ENCODE measurements at regions not wholly inside any gene's neighbourhood (a gene's known extent, or its start where the extent isn't known, plus 50 kb on each side); places are given as distances from the start of the nearest gene placed in this dataset.
"Not testable (repeated sequence)": the region's sequence is repeated elsewhere in the genome, so short reads cannot be mapped to it uniquely, and the experiment has no call there.

GRCh38 chr3:61444782-61445181 is 116.6 kb upstream of the PTPRG start:
- no peak for DNase-seq (ENCODE audit: low spot score)

- no peak for DNase-seq (ENCODE audit: low spot score)
Observed at GRCh38 chr3:61445924-61446323, 115.4 kb upstream of the PTPRG start.

- DNase-seq (ENCODE audit: low spot score), result no peak
Observed at GRCh38 chr3:61446341-61446740, 115.0 kb upstream of the PTPRG start.

GRCh38 chr3:61448378-61448777 is 113.0 kb upstream of the PTPRG start:
- no peak for DNase-seq (ENCODE audit: low spot score)

- DNase-seq (ENCODE audit: low spot score), result no peak
Observed at GRCh38 chr3:61449327-61450040, 111.9 kb upstream of the PTPRG start.

GRCh38 chr3:61450866-61451265 is 110.5 kb upstream of the PTPRG start:
- DNase-seq (ENCODE audit: low spot score), result no peak

- DNase-seq (ENCODE audit: low spot score), result no peak
Observed at GRCh38 chr3:61451841-61452240, 109.5 kb upstream of the PTPRG start.

DNA sequence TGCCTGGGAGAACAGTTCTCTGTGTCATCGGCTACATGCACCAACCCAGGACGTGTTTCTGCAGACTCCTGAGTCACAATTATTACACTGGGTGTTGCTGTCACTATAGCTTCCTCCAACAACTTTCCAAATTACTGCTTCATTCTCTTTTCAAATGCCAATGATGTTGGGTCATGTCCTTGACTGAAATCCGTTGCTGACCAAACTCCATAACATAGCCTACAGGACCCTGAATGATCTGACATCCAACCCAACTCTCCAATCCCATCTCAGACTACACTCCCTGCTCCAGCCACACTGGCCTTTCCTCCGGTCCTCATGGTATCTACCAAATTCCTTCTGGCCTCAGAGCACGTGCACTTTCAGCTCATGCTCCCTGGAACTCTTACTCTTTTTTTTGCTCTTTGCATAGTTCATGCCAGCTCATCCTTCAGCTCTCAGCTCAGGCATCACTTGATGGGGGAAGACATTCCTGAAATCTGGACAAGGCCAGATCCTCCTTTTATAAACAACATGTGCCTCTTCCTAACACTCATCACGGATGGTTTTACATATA is 108.8 kb upstream of the PTPRG start:
- no peak for DNase-seq (ENCODE audit: low spot score)

GRCh38 chr3:61454006-61454585 is 107.3 kb upstream of the PTPRG start:
- DNase-seq (ENCODE audit: low spot score), result no peak

DNA sequence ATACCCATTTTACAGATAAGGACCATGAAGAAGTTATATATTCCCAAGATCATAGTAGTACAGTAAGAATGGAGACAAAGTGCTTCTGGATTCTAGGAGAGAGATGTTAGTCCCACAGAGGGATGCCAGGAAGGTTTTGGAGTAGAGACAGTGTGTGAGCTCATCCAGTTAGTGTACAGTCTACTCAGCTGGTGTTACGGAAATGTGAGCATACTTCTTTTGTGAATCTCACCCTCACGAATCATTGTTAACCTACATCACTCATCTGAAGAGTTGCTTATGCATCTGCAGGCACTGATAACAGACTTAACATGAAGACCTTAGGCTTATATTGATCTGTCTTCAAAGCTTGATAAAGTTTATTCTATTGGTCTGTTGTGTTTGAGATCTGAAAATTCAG is 106.6 kb upstream of the PTPRG start:
- DNase-seq (ENCODE audit: low spot score), result no peak

DNA sequence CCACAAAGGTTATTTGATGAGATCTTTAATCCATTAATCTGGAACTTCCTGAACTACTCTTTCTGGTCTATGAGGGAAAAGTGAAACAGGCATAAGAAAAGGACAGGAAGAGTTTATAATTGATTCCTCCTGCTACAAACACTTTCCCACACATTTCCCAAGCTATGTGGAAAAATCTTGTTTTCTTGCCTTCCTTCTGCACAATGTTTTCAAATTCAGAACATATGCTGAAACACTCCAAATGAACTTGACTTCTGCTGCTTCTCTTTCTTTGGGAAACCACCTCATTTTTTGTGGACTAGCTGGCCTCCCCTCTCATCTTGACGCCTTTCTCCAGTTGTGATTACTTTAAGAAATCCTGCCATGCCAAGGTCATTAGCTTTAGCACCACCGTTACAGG is 100.7 kb upstream of the PTPRG start:
- no peak for DNase-seq (ENCODE audit: low spot score)

GRCh38 chr3:61463191-61463590 is 98.2 kb upstream of the PTPRG start:
- DNase-seq (ENCODE audit: low spot score), result no peak

GRCh38 chr3:61464518-61465140 is 96.7 kb upstream of the PTPRG start:
- DNase-seq (ENCODE audit: low spot score), result no peak

- DNase-seq (ENCODE audit: low spot score), result no peak
Observed at GRCh38 chr3:61466357-61466756, 95.0 kb upstream of the PTPRG start.

DNA sequence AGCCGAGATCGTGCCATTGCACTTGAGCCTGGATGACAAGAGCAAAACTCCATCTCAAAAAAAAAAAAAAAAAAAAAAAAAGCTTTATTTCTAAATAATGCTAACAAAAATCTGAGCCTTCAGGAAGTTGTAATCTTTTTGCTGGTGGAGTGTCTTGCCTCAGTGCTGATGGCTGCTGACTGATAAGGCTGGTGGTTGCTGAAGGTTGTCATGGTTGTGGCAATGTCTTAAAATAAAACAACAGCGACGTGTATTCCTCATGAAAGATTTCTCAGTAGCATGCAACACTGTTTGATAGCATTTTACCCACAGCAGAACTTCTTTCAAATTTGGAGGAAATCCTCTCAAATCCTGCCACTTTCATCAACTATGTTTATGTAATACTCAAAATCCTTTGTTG is 77.4 kb upstream of the PTPRG start:
- no peak for DNase-seq (ENCODE audit: low spot score)

DNA sequence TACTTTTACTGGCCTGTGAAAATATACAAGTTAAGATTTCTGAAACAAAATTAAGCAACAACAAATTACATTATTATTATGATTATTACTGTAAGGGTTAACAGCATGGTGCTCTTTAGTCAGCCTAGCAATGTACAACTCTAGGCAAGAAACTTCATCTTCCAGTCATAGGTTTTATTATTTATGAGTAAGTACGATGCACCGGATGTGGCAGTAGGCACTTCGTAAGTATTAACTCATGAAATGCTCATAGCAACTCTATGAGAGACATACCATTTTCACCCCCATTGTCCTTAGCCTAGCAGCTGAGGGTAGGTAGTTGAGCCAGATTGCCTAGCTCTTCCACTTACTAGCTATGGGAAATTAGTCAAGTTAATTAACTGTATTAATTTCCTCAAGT is 68.0 kb upstream of the PTPRG start:
- no peak for DNase-seq (ENCODE audit: low spot score)

DNA sequence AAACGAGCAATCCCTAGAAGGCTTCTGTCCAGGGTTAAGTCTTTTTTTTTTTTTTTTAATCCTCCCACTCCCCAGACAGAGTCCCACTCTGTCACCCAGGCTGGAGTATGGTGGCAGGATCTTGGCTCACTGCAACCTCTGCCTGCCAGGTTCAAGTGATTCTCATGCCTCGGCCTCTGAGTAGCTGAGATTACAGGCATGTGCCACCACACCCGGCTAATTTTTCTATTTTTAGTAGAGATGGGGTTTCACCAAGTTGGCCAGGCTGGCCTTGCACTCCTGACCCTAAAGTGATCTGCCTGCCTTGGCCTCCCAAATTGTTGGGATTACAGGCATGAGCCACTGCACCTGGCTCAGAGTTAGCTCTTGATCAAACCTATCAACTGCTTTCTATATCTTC is 67.1 kb upstream of the PTPRG start:
- not testable (repeated sequence) for DNase-seq (ENCODE audit: low spot score)

DNA sequence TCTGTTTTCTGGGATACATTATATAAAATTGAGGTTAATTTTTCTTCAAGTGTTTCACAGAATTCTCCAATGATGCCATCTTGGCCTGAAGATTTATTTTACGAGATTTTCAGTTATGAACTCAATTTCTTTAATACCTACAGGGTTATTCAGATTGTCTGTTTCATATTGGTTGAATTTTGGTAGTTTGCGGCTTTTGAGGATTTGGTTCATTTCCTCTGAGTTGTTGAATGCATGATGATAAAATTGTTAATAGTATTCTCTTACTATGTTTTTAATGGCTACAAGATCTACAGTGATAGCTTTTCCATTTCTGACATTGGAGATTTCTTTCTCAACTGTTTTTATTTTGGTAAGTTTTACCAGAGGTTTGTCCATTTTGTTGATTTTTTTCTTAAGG is 63.9 kb upstream of the PTPRG start:
- no peak for DNase-seq (ENCODE audit: low spot score)

GRCh38 chr3:61505197-61505596 is 56.2 kb upstream of the PTPRG start:
- no peak for DNase-seq (ENCODE audit: low spot score)

GRCh38 chr3:61507946-61508345 is 53.4 kb upstream of the PTPRG start:
- DNase-seq (ENCODE audit: low spot score), result no peak

Measured in kidney capillary endothelial cell (primary cell).